GM23248 (cell line): ENCODE measurements at regions not wholly inside any gene's neighbourhood (a gene's known extent, or its start where the extent isn't known, plus 50 kb on each side); places are given as distances from the start of the nearest gene placed in this dataset.
A peak's percentile ranks its signal among the peaks of the same experiment; 100 is the strongest.

Experiments used
- DNase-seq: peaks from one replicate; pipeline ENCODE4 v3.0.0-alpha.2; 2015
- H2AFZ ChIP-seq: fragments of 200-600 bp; sonication (generic); 2 replicates; pipeline ENCODE4 v1.6.1; 2016; ENCODE audit warnings: antibody characterized with exemption
- H3F3A ChIP-seq: fragments of 200-600 bp; sonication (generic); 2 replicates; pipeline ENCODE4 v1.6.1; 2016; ENCODE audit warnings: mild to moderate bottlenecking, antibody characterized with exemption, mixed run types; ENCODE audit not compliant: insufficient read depth
- H3K27ac ChIP-seq: fragments of 200-600 bp; sonication (generic); 2 replicates; pipeline ENCODE4 v1.5.1; 2016; ENCODE audit warnings: mild to moderate bottlenecking
- H3K27me3 ChIP-seq: fragments of 200-600 bp; sonication (generic); replicated peaks from 2 replicates; pipeline ENCODE4 v1.6.1; 2016; ENCODE audit warnings: mild to moderate bottlenecking; ENCODE audit not compliant: insufficient read depth
- H3K36me3 ChIP-seq: fragments of 200-600 bp; sonication (generic); 2 replicates; pipeline ENCODE4 v1.6.1; 2016; ENCODE audit warnings: low read depth, mild to moderate bottlenecking
- H3K4me1 ChIP-seq: fragments of 200-600 bp; sonication (generic); 2 replicates; pipeline ENCODE4 v1.6.1; 2016; ENCODE audit warnings: mild to moderate bottlenecking; ENCODE audit not compliant: insufficient read depth
- H3K4me2 ChIP-seq: fragments of 200-600 bp; sonication (generic); one replicate; pipeline ENCODE4 v1.6.1; 2016; ENCODE audit warnings: mild to moderate bottlenecking; ENCODE audit not compliant: unreplicated experiment
- H3K4me3 ChIP-seq: fragments of 200-600 bp; sonication (generic); 2 replicates; pipeline ENCODE4 v1.5.1; 2016; ENCODE audit warnings: mild to moderate bottlenecking
- H3K79me2 ChIP-seq: fragments of 200-600 bp; sonication (generic); 2 replicates; pipeline ENCODE4 v1.6.1; 2016; ENCODE audit warnings: mild to moderate bottlenecking; ENCODE audit not compliant: insufficient read depth
- H3K9ac ChIP-seq: fragments of 200-600 bp; sonication (generic); 2 replicates; pipeline ENCODE4 v1.6.1; 2016; ENCODE audit warnings: mild to moderate bottlenecking
- H3K9me2 ChIP-seq: fragments of 200-600 bp; sonication (generic); 2 replicates; pipeline ENCODE4 v1.6.1; 2016; ENCODE audit warnings: mixed run types, mild to moderate bottlenecking, moderate library complexity; ENCODE audit not compliant: insufficient read depth
- H3K9me3 ChIP-seq: fragments of 200-600 bp; sonication (generic); one replicate; pipeline ENCODE4 v1.6.1; 2017; ENCODE audit warnings: low read depth
- H4K20me1 ChIP-seq: fragments of 200-600 bp; sonication (generic); 2 replicates; pipeline ENCODE4 v1.6.0; 2016; ENCODE audit not compliant: insufficient read depth
- EZH2 ChIP-seq: fragments of 200-600 bp; sonication (generic); IDR thresholded peaks from 2 replicates; pipeline ENCODE4 v1.6.1; 2018; ENCODE audit warnings: antibody characterized with exemption, mild to moderate bottlenecking; ENCODE audit not compliant: insufficient read depth, poor library complexity, severe bottlenecking
- EZH2phosphoT487 ChIP-seq: fragments of 200-600 bp; sonication (generic); IDR thresholded peaks from 2 replicates; pipeline ENCODE4 v1.6.1; 2018; ENCODE audit warnings: antibody characterized with exemption, moderate library complexity, mild to moderate bottlenecking, low read depth; ENCODE audit not compliant: insufficient read depth
- WGBS, 2 experiments: methylation state at CpG; one replicate each; pipeline ENCODE4 v1.1.6; 2015 to 2017; ENCODE audit warnings: low lambda C conversion rate in 2 of 2, low coverage in 1 of 2; ENCODE audit errors: missing lambda C conversion rate in 2 of 2; 5-methylcytosine and 5-hydroxymethylcytosine counted together
- in situ Hi-C: fragments of 300-500 bp; cut with MboI; formaldehyde crosslinking; loops from 2 replicates; pipeline ENCODE4 v1.15.0; 2020

GRCh38 chr3:59284926-59285325 is 235.1 kb upstream of the CFAP20DC start:
- Histone ChIP-seq H3K27me3 (no peaks in the 10 kb centered on the region), H3F3A (0 out of 2 replicates have a peak, but pooled peaks cover 22% of the 10 kb centered on the region), H3K79me2 (no peaks in the 10 kb centered on the region), H3K4me2 (no peak overlapping the region), H3K9me2 (no peaks in the 10 kb centered on the region), H3K4me3 (no peak overlapping the region), H3K9ac (no peak overlapping the region), H4K20me1 (no peaks in the 10 kb centered on the region), H2AFZ (no peak overlapping the region), H3K27ac (no peak overlapping the region), H3K4me1 (peaks cover 22% of the 10 kb centered on the region), H3K9me3 (no peaks in the 10 kb centered on the region), H3K36me3 (no peaks in the 10 kb centered on the region)
- 88 to 90% methylated on average over 1 of the region's 1 CpG for WGBS, 2 experiments
- TF ChIP-seq EZH2phosphoT487 = no peak
- TF ChIP-seq EZH2 = no peak
- in situ Hi-C loops = no loop called here
- DNase-seq = no peak

GRCh38 chr3:59280113-59280512 is 230.3 kb upstream of the CFAP20DC start:
- TF ChIP-seq EZH2phosphoT487 (no peak), EZH2 (no peak)
- Histone ChIP-seq H3K9me2 (no peaks in the 10 kb centered on the region; the same call in 1 of the 2 replicates), H3K27ac (no peak overlapping the region), H3K9me3 (no peaks in the 10 kb centered on the region), H3K4me2 (no peak overlapping the region), H3K27me3 (no peaks in the 10 kb centered on the region), H3K4me3 (no peak overlapping the region), H3K4me1 (no peaks in the 10 kb centered on the region), H3K79me2 (no peaks in the 10 kb centered on the region), H4K20me1 (no peaks in the 10 kb centered on the region), H2AFZ (no peak overlapping the region; the same call in 1 of the 2 replicates), H3K36me3 (no peaks in the 10 kb centered on the region), H3K9ac (no peak overlapping the region), H3F3A (no peaks in the 10 kb centered on the region)
- 63 to 70% methylated on average over 2 of the region's 2 CpGs for WGBS, 2 experiments
- no peak for DNase-seq
- in situ Hi-C loops = no loop called here

GRCh38 chr3:59277816-59278215 is 228.0 kb upstream of the CFAP20DC start:
- Histone ChIP-seq H3K27me3 (no peaks in the 10 kb centered on the region), H4K20me1 (no peaks in the 10 kb centered on the region), H3F3A (peaks cover 12% of the 10 kb centered on the region), H3K4me1 (peaks cover 19% of the 10 kb centered on the region), H3K4me2 (no peak overlapping the region), H2AFZ (no peak overlapping the region), H3K27ac (no peak overlapping the region), H3K9me2 (no peaks in the 10 kb centered on the region; the same call in 1 of the 2 replicates), H3K79me2 (no peaks in the 10 kb centered on the region), H3K36me3 (no peaks in the 10 kb centered on the region), H3K9ac (no peak overlapping the region), H3K9me3 (no peaks in the 10 kb centered on the region), H3K4me3 (no peak overlapping the region)
- in situ Hi-C loops = no loop called here
- WGBS, 2 experiments = 23 to 30% methylated on average over 1 of the region's 1 CpG
- DNase-seq = no peak
- TF ChIP-seq EZH2phosphoT487 = no peak
- TF ChIP-seq EZH2 = no peak

GRCh38 chr3:59277201-59277600 is 227.4 kb upstream of the CFAP20DC start:
- Histone ChIP-seq H3K9me3 (no peaks in the 10 kb centered on the region), H3K4me3 (no peak overlapping the region), H3K4me1 (peaks cover 19% of the 10 kb centered on the region), H3K9me2 (no peaks in the 10 kb centered on the region; the same call in 1 of the 2 replicates), H3K36me3 (no peaks in the 10 kb centered on the region), H3K79me2 (no peaks in the 10 kb centered on the region), H3F3A (peaks cover 12% of the 10 kb centered on the region), H3K9ac (no peak overlapping the region), H4K20me1 (no peaks in the 10 kb centered on the region), H3K4me2 (no peak overlapping the region), H3K27ac (no peak overlapping the region), H2AFZ (no peak overlapping the region), H3K27me3 (no peaks in the 10 kb centered on the region)
- 48 to 54% methylated on average over 4 of the region's 4 CpGs for WGBS, 2 experiments
- in situ Hi-C loops = no loop called here
- TF ChIP-seq EZH2phosphoT487 (no peak), EZH2 (no peak)
- no peak for DNase-seq

GRCh38 chr3:59273976-59274375 is 224.2 kb upstream of the CFAP20DC start:
- WGBS, 2 experiments = 12 to 29% methylated on average over 2 of the region's 2 CpGs
- peaks cover 12% of the 10 kb centered on the region for H3F3A ChIP-seq
- H3K4me2 ChIP-seq = peak overlapping the region; percentile 32
- H3K27me3 ChIP-seq = no peaks in the 10 kb centered on the region
- no peaks in the 10 kb centered on the region for H3K36me3 ChIP-seq
- TF ChIP-seq EZH2 (no peak), EZH2phosphoT487 (no peak)
- no peak overlapping the region for H3K4me3 ChIP-seq
- H3K79me2 ChIP-seq = no peaks in the 10 kb centered on the region
- H4K20me1 ChIP-seq = no peaks in the 10 kb centered on the region
- DNase-seq = peak; percentile 88
- H3K4me1 ChIP-seq = peaks cover 32% of the 10 kb centered on the region
- in situ Hi-C loops = no loop called here
- H3K9me3 ChIP-seq = no peaks in the 10 kb centered on the region
- H3K9me2 ChIP-seq = no peaks in the 10 kb centered on the region; the same call in 1 of the 2 replicates
- H2AFZ ChIP-seq = no peak overlapping the region
- no peak overlapping the region for H3K9ac ChIP-seq
- H3K27ac ChIP-seq = peak overlapping the region; percentile 39
